ENCODE measurements at regions not wholly inside any gene's neighbourhood (a gene's known extent, or its start where the extent isn't known, plus 50 kb on each side); places are given as distances from the start of the nearest gene placed in this dataset.

DNA sequence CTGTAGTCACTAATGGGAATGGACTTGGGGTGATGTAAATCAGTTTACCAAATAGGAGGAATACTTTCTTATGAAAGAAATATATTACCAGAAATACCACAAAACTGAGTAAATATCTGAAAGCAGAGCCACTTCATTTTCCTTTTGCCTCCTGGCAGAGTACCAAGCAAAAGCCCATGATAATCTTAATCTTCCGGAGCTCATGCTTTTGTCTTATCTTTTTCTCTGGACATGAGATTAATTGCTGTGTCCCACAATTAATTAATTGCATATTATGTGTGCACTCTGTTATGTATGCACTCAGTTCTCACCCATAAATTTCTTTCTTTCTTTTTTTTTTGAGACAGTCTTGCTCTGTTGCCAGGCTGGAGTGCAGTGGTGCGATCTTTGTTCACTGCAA lies 94.1 kb upstream of the PDE4B start:
- TF ChIP-seq CTCF (IDR thresholded peaks at IDR 0.05; ENCODE audit: low read depth, low read length) = no peak
- DNase-seq (ENCODE audit: extremely low read depth, low read depth) = no peak

DNA sequence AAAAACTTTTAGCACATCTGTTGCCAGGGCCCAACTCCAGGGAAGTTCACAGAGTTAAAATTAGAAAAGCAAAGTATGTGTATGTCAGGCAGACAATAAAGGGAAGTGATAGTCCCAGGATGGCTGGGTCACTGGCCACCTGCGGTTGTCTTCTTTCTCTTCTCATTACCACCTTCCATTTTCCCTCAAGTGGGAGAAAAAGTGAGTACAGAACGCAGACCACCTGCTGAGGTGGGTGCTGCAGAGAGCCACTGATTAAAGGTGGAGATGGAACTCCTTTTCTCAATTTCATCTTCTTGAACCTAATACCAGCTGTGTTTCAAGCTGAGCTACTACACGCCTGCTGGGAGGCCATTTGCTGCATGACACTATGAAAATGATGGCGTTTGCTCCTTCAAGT lies 88.8 kb upstream of the PDE4B start:
- no peak for DNase-seq (ENCODE audit: extremely low read depth, low read depth)
- TF ChIP-seq CTCF (IDR thresholded peaks at IDR 0.05; ENCODE audit: low read depth, low read length) = no peak

DNA sequence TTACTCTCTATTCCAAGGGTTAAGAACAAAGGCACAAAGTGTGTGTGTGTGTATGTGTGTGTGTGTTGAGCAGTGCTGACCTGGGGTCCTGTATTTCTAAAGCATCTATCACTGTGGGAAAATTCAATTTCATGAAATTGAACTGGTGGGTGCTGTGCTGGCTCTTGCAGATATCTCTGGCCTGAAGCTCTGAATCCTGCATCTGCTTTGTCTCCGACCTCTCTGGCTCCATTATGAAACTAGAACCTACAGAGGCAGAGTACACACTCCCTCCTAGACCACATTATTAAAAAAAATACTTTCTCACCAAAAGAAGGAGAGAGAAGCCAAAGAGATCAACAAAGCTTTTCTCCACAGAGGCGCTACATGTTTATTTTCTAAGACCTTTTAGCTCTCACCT lies 88.4 kb upstream of the PDE4B start:
- TF ChIP-seq CTCF (IDR thresholded peaks at IDR 0.05; ENCODE audit: low read depth, low read length) = no peak
- DNase-seq (ENCODE audit: extremely low read depth, low read depth) = no peak

DNA sequence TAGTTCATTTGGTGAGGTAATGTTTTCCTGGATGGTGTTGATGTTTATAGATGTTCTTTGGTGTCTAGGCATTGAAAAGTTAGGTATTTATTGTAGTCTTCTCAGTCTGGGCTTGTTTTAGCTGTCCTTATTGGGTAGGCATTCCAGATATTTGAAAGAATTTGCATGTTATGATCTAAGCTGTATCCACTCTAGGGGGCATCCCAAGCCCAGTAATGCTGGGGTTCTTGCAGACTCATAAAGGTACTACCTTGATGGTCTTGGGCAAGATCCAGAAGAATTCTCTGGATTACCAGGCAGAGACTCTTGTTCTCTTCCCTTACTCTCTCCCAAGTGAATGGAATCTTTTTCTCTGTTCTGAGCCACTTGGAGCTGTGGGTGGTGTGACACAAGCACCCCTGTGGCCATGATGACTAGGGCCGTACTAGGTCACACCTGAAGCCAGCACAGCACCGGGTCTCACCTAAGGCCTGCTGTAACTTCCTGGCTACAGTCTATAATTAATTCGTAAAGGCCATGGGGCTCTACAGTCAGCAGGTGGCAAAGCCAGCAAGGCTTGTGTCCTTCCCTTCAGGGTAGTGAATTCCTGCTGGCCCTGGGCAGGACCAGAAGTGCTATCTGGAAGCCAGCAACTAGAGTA lies 74.8 kb upstream of the PDE4B start:
- peak; percentile 25 for TF ChIP-seq CTCF (IDR thresholded peaks at IDR 0.05; ENCODE audit: low read depth, low read length)
- peak; percentile 11 for DNase-seq (ENCODE audit: extremely low read depth, low read depth)

GRCh38 chr1:65719391-65719790 lies 73.3 kb upstream of the PDE4B start:
- no peak for DNase-seq (ENCODE audit: extremely low read depth, low read depth)
- TF ChIP-seq CTCF (IDR thresholded peaks at IDR 0.05; ENCODE audit: low read depth, low read length) = no peak

DNA sequence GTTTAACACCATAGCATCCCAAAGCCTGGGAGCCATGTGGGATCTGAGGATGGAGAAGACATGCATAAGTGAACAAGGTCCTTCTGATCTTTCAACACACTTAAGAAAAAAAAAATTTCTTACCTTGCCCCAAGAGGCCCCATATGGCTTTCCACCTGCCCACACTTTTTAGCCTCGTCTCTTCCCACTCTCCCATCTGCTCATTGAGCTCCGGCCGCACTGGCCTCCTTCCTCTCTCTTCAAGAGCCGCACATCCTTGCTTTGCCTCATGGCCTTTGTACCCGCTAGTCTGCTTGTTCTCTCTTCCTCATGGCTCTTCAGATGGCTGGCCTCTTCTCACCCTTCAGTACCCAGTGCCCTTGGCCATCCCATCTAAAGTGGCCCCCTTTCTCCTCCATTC lies 70.2 kb upstream of the PDE4B start:
- no peak for TF ChIP-seq CTCF (IDR thresholded peaks at IDR 0.05; ENCODE audit: low read depth, low read length)
- no peak for DNase-seq (ENCODE audit: extremely low read depth, low read depth)

GRCh38 chr1:65724151-65724550 lies 68.5 kb upstream of the PDE4B start:
- DNase-seq (ENCODE audit: extremely low read depth, low read depth) = no peak
- TF ChIP-seq CTCF (IDR thresholded peaks at IDR 0.05; ENCODE audit: low read depth, low read length) = no peak
